ENCODE measurements at regions not wholly inside any gene's neighbourhood (a gene's known extent, or its start where the extent isn't known, plus 50 kb on each side); places are given as distances from the start of the nearest gene placed in this dataset.
"Not testable (repeated sequence)": the region's sequence is repeated elsewhere in the genome, so short reads cannot be mapped to it uniquely, and the experiment has no call there.

GRCh38 chr5:2852446-2852845 is 101.0 kb upstream of the IRX2 start:
- DNase-seq: no peak

- no peak for DNase-seq
Measured at GRCh38 chr5:2851895-2852294, 100.4 kb upstream of the IRX2 start.

- no peak for DNase-seq
Measured at GRCh38 chr5:2849429-2849828, 98.0 kb upstream of the IRX2 start.

GRCh38 chr5:2848619-2849018 is 97.1 kb upstream of the IRX2 start:
- peak; percentile 11 for DNase-seq

GRCh38 chr5:2847608-2848007 is 96.1 kb upstream of the IRX2 start:
- DNase-seq: no peak

GRCh38 chr5:2841208-2841607 is 89.7 kb upstream of the IRX2 start:
- DNase-seq: no peak

GRCh38 chr5:2840372-2840915 is 89.0 kb upstream of the IRX2 start:
- DNase-seq: no peak

GRCh38 chr5:2836133-2836532 is 84.7 kb upstream of the IRX2 start:
- DNase-seq: no peak

GRCh38 chr5:2833556-2833955 is 82.1 kb upstream of the IRX2 start:
- no peak for DNase-seq

GRCh38 chr5:2832394-2832793 is 80.9 kb upstream of the IRX2 start:
- no peak for DNase-seq

- DNase-seq: no peak
Measured at GRCh38 chr5:2829239-2829638, 77.8 kb upstream of the IRX2 start.

GRCh38 chr5:2818936-2819335 is 67.5 kb upstream of the IRX2 start:
- DNase-seq: no peak

- DNase-seq: no peak
Measured at GRCh38 chr5:2817031-2817603, 65.6 kb upstream of the IRX2 start.

- DNase-seq: no peak
Measured at GRCh38 chr5:2813678-2814077, 62.2 kb upstream of the IRX2 start.

- DNase-seq: no peak
Measured at GRCh38 chr5:2810644-2811043, 59.2 kb upstream of the IRX2 start.

- DNase-seq: not testable (repeated sequence)
Measured at GRCh38 chr5:2807244-2807643, 55.8 kb upstream of the IRX2 start.

GRCh38 chr5:2806176-2806575 is 54.7 kb upstream of the IRX2 start:
- DNase-seq: no peak

- no peak for DNase-seq
Measured at GRCh38 chr5:2805080-2805479, 53.6 kb upstream of the IRX2 start.

- no peak for DNase-seq
Measured at GRCh38 chr5:2803751-2804150, 52.3 kb upstream of the IRX2 start.

GRCh38 chr5:2802693-2803365 is 51.4 kb upstream of the IRX2 start:
- no peak for DNase-seq

- peak; percentile 19 for DNase-seq
Measured at GRCh38 chr5:2801577-2802525, 50.4 kb upstream of the IRX2 start.
